Mesenchymal stem cell (in vitro differentiated cells and primary cell): ENCODE measurements at regions not wholly inside any gene's neighbourhood (a gene's known extent, or its start where the extent isn't known, plus 50 kb on each side); places are given as distances from the start of the nearest gene placed in this dataset.

Experiments
- DNase-seq: peaks from one replicate; pipeline ENCODE4 v3.0.0-alpha.2; 2013
- H2AFZ ChIP-seq: one replicate; pipeline ENCODE4 v1.6.1; 2013; ENCODE audit warnings: low read depth, mild to moderate bottlenecking, control low read depth, inconsistent platforms, low read length, moderate library complexity
- H2AK5ac ChIP-seq: 2 replicates; pipeline ENCODE4 v1.6.1; 2013; ENCODE audit warnings: low read length, moderate library complexity, mild to moderate bottlenecking, inconsistent platforms; ENCODE audit not compliant: severe bottlenecking
- H2BK120ac ChIP-seq: one replicate; pipeline ENCODE4 v1.6.1; 2013; ENCODE audit warnings: low read depth, mild to moderate bottlenecking, inconsistent platforms, low read length, moderate library complexity
- H2BK12ac ChIP-seq, 2 experiments: one replicate each; pipeline ENCODE4 v1.6.1; 2013; ENCODE audit warnings: inconsistent platforms in 2 of 2, low read length in 2 of 2, mild to moderate bottlenecking in 2 of 2, moderate library complexity in 2 of 2, control low read depth in 1 of 2
- H2BK15ac ChIP-seq: one replicate; pipeline ENCODE4 v1.6.1; 2013; ENCODE audit warnings: mild to moderate bottlenecking, low read depth, inconsistent platforms; ENCODE audit not compliant: poor library complexity, severe bottlenecking
- H2BK5ac ChIP-seq: 2 replicates; pipeline ENCODE4 v1.6.1; 2013; ENCODE audit warnings: low read depth, mild to moderate bottlenecking, low read length, control low read depth, inconsistent platforms; ENCODE audit not compliant: poor library complexity, severe bottlenecking
- H3K14ac ChIP-seq, 2 experiments: one replicate each; pipeline ENCODE4 v1.6.1; 2013; ENCODE audit warnings: inconsistent platforms in 2 of 2, low read length in 2 of 2, control low read depth in 1 of 2, mild to moderate bottlenecking in 1 of 2, moderate library complexity in 1 of 2
- H3K18ac ChIP-seq, 2 experiments: one replicate each; pipeline ENCODE4 v1.6.1; 2013; ENCODE audit warnings: inconsistent platforms in 2 of 2, low read length in 2 of 2, control low read depth in 1 of 2, low read depth in 1 of 2, mild to moderate bottlenecking in 1 of 2
- H3K23ac ChIP-seq, 2 experiments: one replicate each; pipeline ENCODE4 v1.6.1; 2013; ENCODE audit warnings: inconsistent platforms in 2 of 2, low read length in 2 of 2, mild to moderate bottlenecking in 2 of 2, moderate library complexity in 2 of 2, control low read depth in 1 of 2
- H3K27ac ChIP-seq: 2 replicates; pipeline ENCODE4 v1.5.1; 2013; ENCODE audit warnings: mild to moderate bottlenecking, moderate library complexity, low read length, control low read depth, inconsistent platforms; ENCODE audit not compliant: poor library complexity, severe bottlenecking
- H3K27me3 ChIP-seq, 2 experiments: 2 replicates each; pipeline versions ENCODE4 v1.6.1 to v1.7.0; 2013; ENCODE audit warnings: low read length in 2 of 2, mild to moderate bottlenecking in 2 of 2, moderate library complexity in 2 of 2, control low read depth in 1 of 2, inconsistent platforms in 1 of 2; ENCODE audit not compliant: control insufficient read depth in 1 of 2, insufficient read depth in 1 of 2
- H3K36me3 ChIP-seq, 2 experiments: 2 replicates each; pipeline versions ENCODE4 v1.6.1 to v1.7.0; 2013; ENCODE audit warnings: low read length in 2 of 2, control low read depth in 1 of 2, inconsistent platforms in 1 of 2, low read depth in 1 of 2, mild to moderate bottlenecking in 1 of 2; ENCODE audit not compliant: insufficient read depth in 2 of 2, control insufficient read depth in 1 of 2
- H3K4ac ChIP-seq, 2 experiments: one replicate each; pipeline ENCODE4 v1.6.1; 2013; ENCODE audit warnings: inconsistent platforms in 2 of 2, low read length in 2 of 2, mild to moderate bottlenecking in 2 of 2, moderate library complexity in 2 of 2, control low read depth in 1 of 2, low read depth in 1 of 2
- H3K4me1 ChIP-seq: 2 replicates; pipeline ENCODE4 v1.6.1; 2013; ENCODE audit warnings: low read depth, low read length, control low read depth; ENCODE audit not compliant: control insufficient read depth, insufficient read depth
- H3K4me2 ChIP-seq: 2 replicates; pipeline ENCODE4 v1.6.1; 2013; ENCODE audit warnings: low read length, mild to moderate bottlenecking, inconsistent platforms; ENCODE audit not compliant: poor library complexity, severe bottlenecking
- H3K4me3 ChIP-seq, 2 experiments: 2 replicates each; pipeline versions ENCODE4 v1.5.1 to v1.7.0; 2013; ENCODE audit warnings: low read length in 2 of 2, mild to moderate bottlenecking in 2 of 2, control low read depth in 1 of 2, low read depth in 1 of 2; ENCODE audit not compliant: insufficient read depth in 1 of 2
- H3K79me1 ChIP-seq: replicated peaks from 2 replicates; pipeline ENCODE4 v1.6.1; 2013; ENCODE audit warnings: mild to moderate bottlenecking, control low read depth, low read length, inconsistent platforms; ENCODE audit not compliant: poor library complexity, severe bottlenecking
- H3K9ac ChIP-seq: 2 replicates; pipeline ENCODE4 v1.7.0; 2013; ENCODE audit warnings: mild to moderate bottlenecking, low read length, moderate library complexity
- H3K9me3 ChIP-seq: 2 replicates; pipeline ENCODE4 v1.7.0; 2013; ENCODE audit warnings: mild to moderate bottlenecking, low read length; ENCODE audit not compliant: control insufficient read depth
- H4K8ac ChIP-seq: one replicate; pipeline ENCODE4 v1.6.1; 2013; ENCODE audit warnings: inconsistent platforms, mild to moderate bottlenecking, low read length, moderate library complexity
- H4K91ac ChIP-seq: one replicate; pipeline ENCODE4 v1.6.1; 2013; ENCODE audit warnings: mild to moderate bottlenecking, low read length, inconsistent platforms
- WGBS: methylation state at CpG from one replicate; pipeline ENCODE4 v1.1.7; 2013; ENCODE audit warnings: mixed read lengths; 5-methylcytosine and 5-hydroxymethylcytosine counted together

DNA sequence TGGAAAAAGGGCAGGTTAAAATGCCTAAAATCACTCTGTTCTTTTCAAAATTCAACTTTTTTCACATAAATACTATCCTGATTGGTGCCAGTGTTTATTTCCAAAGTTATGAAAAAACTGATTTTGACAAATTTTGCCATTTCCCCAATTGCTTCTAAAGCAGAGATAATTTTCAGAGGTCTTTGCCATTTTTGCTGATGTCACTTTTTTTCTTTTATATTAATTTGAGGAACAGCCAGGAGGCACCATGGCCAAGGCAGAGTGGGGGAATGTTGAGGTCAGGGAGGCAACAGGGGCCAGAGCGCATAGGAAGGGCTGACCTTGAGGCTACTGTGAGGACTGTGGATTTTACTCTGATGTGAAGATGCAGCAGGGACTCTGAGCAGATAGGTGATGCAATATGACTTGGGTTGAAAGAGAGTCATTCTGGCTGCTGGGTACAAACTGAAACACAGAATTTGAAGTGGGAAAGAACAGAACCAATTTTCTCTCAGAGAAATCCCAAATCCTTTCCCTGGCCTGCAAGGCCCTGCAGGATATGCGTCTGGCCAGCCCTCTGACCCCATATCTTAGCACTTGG lies 75.1 kb upstream of the LDAH start:
- Histone ChIP-seq H3K4me3 (no peak overlapping the region), H3K9me3 (no peaks in the 10 kb centered on the region), H2BK5ac (no peak overlapping the region), H2AFZ (no peak overlapping the region), H3K23ac (no peak overlapping the region), H4K91ac (no peak overlapping the region), H2AK5ac (no peak overlapping the region), H3K4me1 (no peaks in the 10 kb centered on the region), H4K8ac (no peak overlapping the region), H3K18ac (no peak overlapping the region), H3K36me3 (no peaks in the 10 kb centered on the region), H3K4ac (no peak overlapping the region), H2BK15ac (no peak overlapping the region), H3K9ac (no peak overlapping the region), H3K4me2 (no peak overlapping the region), H2BK120ac (no peak overlapping the region), H3K14ac (no peak overlapping the region), H2BK12ac (no peak overlapping the region), H3K27me3 (peaks cover 5 to 24% of the 10 kb centered on the region in 2 experiments), H3K27ac (no peak overlapping the region), H3K79me1 (no peaks in the 10 kb centered on the region)
- DNase-seq: no peak
- WGBS: 81% methylated on average over 2 of the region's 2 CpGs

- Histone ChIP-seq H3K27ac (no peak overlapping the region), H2BK120ac (no peak overlapping the region), H3K36me3 (no peaks in the 10 kb centered on the region), H2BK15ac (no peak overlapping the region), H3K18ac (no peak overlapping the region), H4K8ac (no peak overlapping the region), H3K27me3 (peaks cover 5 to 18% of the 10 kb centered on the region in 2 experiments), H2BK5ac (no peak overlapping the region), H3K14ac (no peak overlapping the region), H2AK5ac (no peak overlapping the region), H2AFZ (no peak overlapping the region), H3K4me3 (no peak overlapping the region), H3K4ac (no peak overlapping the region), H3K79me1 (no peaks in the 10 kb centered on the region), H3K4me2 (no peak overlapping the region), H2BK12ac (no peak overlapping the region), H4K91ac (no peak overlapping the region), H3K9ac (no peak overlapping the region), H3K23ac (no peak overlapping the region), H3K4me1 (no peaks in the 10 kb centered on the region), H3K9me3 (peaks cover 3% of the 10 kb centered on the region)
- no peak for DNase-seq
- WGBS: 27% methylated on average over 2 of the region's 3 CpGs
Measured at GRCh38 chr2:20897047-20897446, 74.1 kb upstream of the LDAH start.

DNA sequence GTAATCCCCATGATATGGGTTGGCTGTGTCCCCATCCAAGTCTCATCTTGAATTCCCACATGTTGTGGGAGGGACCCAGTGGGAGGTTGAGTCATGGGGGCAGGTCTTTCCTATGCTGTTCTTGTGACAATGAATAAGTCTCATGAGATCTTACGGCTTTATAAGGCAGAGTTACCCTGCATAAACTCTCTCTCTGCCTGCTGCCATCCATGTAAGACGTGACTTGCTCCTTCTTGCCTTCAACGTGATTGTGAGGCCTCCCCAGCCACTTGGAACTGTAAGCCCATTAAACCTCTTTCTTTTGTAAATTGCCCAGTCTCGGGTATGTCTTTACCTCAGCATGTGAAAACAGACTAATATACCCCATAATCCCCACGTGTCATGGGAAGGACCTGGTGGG lies 61.9 kb upstream of the LDAH start:
- no peak overlapping the region for H2BK15ac ChIP-seq
- H2AK5ac ChIP-seq: no peak overlapping the region
- no peak overlapping the region for H3K27ac ChIP-seq
- peaks cover 0 to 3% of the 10 kb centered on the region in 2 experiments for H3K27me3 ChIP-seq
- H2AFZ ChIP-seq: no peak overlapping the region
- no peak overlapping the region for H2BK12ac ChIP-seq
- H4K8ac ChIP-seq: no peak overlapping the region
- H2BK5ac ChIP-seq: no peak overlapping the region
- H3K4ac ChIP-seq: no peak overlapping the region
- H4K91ac ChIP-seq: no peak overlapping the region
- H3K36me3 ChIP-seq: no peaks in the 10 kb centered on the region
- no peak overlapping the region for H2BK120ac ChIP-seq
- no peak overlapping the region for H3K18ac ChIP-seq
- H3K79me1 ChIP-seq: no peaks in the 10 kb centered on the region
- no peak overlapping the region for H3K14ac ChIP-seq
- H3K9ac ChIP-seq: no peak overlapping the region
- DNase-seq: no peak
- whole genome bisulfite sequencing: 60% methylated on average over 3 of the region's 5 CpGs
- H3K23ac ChIP-seq: no peak overlapping the region
- H3K4me3 ChIP-seq: no peak overlapping the region
- H3K4me2 ChIP-seq: no peak overlapping the region
- no peaks in the 10 kb centered on the region for H3K4me1 ChIP-seq
- no peaks in the 10 kb centered on the region for H3K9me3 ChIP-seq

DNA sequence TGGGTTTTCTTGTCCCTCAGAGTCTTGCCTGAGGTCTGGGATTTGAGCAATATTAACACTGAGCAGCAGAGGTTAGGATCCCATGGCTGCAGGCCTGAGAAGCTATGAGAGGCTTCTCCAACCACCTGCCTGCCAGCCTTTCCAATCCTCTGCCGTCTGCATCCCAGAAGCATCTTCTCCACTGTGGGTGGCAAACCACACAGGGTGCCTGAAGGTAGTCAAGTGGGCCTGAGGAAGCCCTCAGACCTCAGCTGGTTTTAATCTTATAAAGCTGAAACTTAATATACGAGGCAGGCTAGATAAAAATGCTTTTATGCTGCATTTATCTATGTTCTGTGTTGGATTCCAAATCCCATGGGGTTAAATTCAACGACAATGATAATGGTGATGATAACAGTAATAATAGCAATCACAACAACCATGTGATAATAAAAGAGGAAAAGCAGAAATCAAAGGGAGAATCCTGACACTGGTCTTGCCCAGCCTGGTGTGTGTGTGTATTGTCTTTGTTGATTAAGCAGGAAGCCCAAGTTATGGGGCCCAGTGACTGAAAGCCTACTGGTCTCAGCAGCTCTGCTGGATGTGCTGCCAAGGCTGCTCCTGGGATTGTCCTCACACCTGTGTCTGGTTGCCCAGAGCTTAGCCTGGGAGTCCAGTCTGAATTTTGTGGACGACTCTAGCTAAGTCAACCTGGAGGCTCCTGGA lies 59.7 kb upstream of the LDAH start:
- H3K4me2 ChIP-seq: no peak overlapping the region
- H4K91ac ChIP-seq: no peak overlapping the region
- no peak overlapping the region for H3K9ac ChIP-seq
- H3K79me1 ChIP-seq: no peaks in the 10 kb centered on the region
- no peak overlapping the region for H2AFZ ChIP-seq
- H2BK15ac ChIP-seq: no peak overlapping the region
- no peak overlapping the region for H4K8ac ChIP-seq
- no peak overlapping the region for H2BK5ac ChIP-seq
- no peaks in the 10 kb centered on the region for H3K9me3 ChIP-seq
- DNase-seq: no peak
- H3K18ac ChIP-seq: no peak overlapping the region
- no peak overlapping the region for H3K23ac ChIP-seq
- no peaks in the 10 kb centered on the region for H3K4me1 ChIP-seq
- H2BK120ac ChIP-seq: no peak overlapping the region
- H3K4ac ChIP-seq: no peak overlapping the region
- no peak overlapping the region for H3K14ac ChIP-seq
- H3K27me3 ChIP-seq: peaks cover 0 to 3% of the 10 kb centered on the region in 2 experiments
- no peaks in the 10 kb centered on the region for H3K36me3 ChIP-seq
- 66% methylated on average over 3 of the region's 4 CpGs for WGBS
- no peak overlapping the region for H3K4me3 ChIP-seq
- no peak overlapping the region for H2BK12ac ChIP-seq
- H3K27ac ChIP-seq: no peak overlapping the region
- no peak overlapping the region for H2AK5ac ChIP-seq
